HG03066 (cell line): ENCODE measurements at regions not wholly inside any gene's neighbourhood (a gene's known extent, or its start where the extent isn't known, plus 50 kb on each side); places are given as distances from the start of the nearest gene placed in this dataset.
"Not testable (repeated sequence)": the region's sequence is repeated elsewhere in the genome, so short reads cannot be mapped to it uniquely, and the experiment has no call there.

Experiments used
- ATAC-seq: cut with Tn5 transposase; IDR thresholded peaks from one replicate; pipeline ENCODE4 v1.9.1; 2021; ENCODE audit warnings: low read depth; ENCODE audit not compliant: unreplicated experiment

GRCh38 chr4:167906851-167907250 lies 185.5 kb upstream of the ANXA10 start:
- ATAC-seq, result no peak

- no peak for ATAC-seq
Measured at GRCh38 chr4:167908816-167909215, 183.5 kb upstream of the ANXA10 start.

GRCh38 chr4:167912535-167912934 lies 179.8 kb upstream of the ANXA10 start:
- not testable (repeated sequence) for ATAC-seq

DNA sequence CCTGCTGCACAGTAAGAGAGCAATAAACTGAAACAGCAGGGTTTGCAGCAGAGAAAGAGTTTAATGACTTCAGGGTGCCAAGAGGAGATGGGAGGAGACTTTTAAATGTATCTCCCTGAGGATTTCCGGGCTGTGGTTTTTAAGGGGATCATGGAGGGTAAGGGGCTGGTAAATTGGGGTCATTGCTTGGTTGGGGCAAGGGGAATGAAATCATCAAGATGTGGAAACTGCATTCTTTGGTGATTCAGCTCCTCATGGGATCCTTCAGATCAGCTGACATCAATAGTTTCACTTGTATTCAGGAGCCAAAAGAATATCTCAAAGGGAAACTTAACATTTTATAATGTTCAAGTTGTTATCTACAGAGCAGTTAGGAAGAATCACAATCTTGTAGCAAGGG lies 174.3 kb upstream of the ANXA10 start:
- ATAC-seq, result no peak

DNA sequence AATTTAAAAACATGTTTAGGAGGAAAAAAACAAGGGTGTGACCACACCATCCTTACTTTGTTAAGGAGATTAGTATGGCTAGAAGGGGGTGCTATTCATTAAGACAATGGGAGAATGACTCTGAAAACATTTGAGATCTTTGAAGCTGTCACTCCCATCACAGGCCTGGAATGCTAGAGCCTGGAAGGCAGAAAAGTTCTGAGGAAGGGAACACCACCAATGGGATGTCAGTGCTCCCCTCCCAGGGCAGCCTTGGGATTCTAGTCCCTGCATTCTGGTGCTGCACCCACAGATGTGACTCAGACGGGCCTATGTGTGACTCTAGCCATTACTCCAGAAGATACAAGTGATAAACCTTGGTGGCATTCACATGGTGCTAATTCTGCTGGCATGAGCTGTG lies 162.2 kb upstream of the ANXA10 start:
- ATAC-seq, result no peak

DNA sequence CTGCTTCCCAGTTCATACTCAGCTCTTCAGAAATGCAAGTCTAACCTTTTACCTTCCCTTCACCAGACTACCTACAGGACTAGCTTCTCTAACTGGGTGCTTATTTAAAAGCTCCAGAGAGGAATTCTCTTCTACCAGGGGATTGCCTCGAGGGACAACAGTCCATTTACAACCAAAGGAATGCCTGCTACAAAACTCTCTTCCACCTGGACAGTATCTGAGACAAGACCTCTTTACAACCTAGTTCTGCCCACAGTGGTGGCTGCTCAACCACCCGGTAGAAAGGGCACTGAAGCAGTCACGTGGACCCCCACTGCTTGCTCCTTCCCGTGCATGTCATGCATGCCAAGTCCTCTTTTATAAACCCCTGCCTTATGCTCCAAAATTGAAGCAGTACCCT lies 158.1 kb upstream of the ANXA10 start:
- ATAC-seq, result no peak

GRCh38 chr4:167939863-167940616 lies 152.3 kb upstream of the ANXA10 start:
- ATAC-seq, result no peak

DNA sequence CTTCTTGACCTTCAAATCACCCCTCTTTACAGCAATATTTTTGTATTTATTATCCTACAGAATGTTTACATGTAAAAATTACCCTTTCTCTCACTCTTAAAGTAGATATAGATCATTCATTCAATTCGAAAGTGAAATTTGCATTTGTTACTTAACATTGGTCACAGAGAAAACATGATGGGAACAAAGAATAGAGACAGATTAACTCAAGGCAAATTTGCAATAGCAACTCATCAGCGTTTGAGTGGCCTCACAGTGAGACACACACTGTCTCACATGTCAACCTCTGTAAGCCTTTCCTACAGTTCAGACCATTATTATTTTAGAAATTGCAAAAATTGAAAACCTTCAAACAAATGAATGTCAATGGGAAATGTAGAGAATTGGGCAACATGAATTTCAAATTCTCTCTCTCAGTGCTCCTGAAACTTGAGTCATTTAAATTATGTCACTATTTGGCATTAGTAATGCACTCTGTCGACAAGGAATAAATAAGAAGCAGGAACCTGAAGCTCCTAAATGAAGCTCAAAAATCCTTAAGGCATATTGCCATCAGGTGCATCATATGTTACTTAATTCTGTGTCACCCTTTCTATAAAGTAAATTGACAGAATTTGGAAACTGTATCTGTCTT lies 148.3 kb upstream of the ANXA10 start:
- no peak for ATAC-seq

- ATAC-seq, result no peak
Measured at GRCh38 chr4:167944721-167945120, 147.6 kb upstream of the ANXA10 start.

GRCh38 chr4:167955006-167955405 lies 137.3 kb upstream of the ANXA10 start:
- no peak for ATAC-seq

DNA sequence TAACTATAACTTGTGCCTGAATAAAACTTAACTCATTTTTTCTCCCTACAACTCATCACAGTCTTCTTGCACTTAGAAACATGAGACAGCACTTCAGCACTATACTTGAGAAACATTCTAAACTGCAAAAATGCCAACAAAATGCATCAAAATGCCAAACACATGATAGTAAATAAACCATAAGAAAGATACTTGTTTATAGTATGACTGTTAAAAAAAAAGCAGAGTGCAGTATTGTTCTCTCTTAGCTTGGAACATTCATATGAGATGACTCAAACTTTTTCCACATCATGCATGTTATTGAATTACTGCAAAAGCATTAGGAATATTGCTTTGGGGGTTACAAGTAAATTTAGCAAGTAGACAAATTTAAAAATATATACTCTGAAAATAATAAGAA lies 135.7 kb upstream of the ANXA10 start:
- ATAC-seq, result no peak

GRCh38 chr4:167964766-167965373 lies 127.5 kb upstream of the ANXA10 start:
- no peak for ATAC-seq

- ATAC-seq, result no peak
Measured at GRCh38 chr4:167966143-167966542, 126.2 kb upstream of the ANXA10 start.

DNA sequence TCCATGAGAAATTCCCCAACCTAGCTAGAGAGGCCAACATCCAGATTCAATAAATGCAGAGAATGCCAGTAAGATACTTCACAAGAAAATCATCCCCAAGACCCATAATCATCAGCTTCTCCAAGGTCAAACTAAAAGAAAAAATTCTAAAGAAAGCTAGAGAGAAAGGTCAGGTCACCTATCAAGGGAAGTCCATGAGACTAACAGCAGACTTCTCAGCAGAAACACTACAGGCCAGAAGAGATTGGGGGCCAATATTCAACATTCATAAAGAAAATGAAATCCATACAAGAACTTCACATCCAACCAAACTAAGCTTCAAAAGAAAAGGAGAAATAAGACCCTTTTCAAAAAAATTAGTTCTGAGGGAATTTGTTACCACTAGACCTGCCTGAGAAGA lies 118.8 kb upstream of the ANXA10 start:
- ATAC-seq, result no peak

- ATAC-seq, result no peak
Measured at GRCh38 chr4:167985565-167985964, 106.8 kb upstream of the ANXA10 start.

GRCh38 chr4:167986044-167986443 lies 106.3 kb upstream of the ANXA10 start:
- no peak for ATAC-seq

GRCh38 chr4:167987285-167987684 lies 105.1 kb upstream of the ANXA10 start:
- ATAC-seq, result no peak

GRCh38 chr4:167989815-167990214 lies 102.5 kb upstream of the ANXA10 start:
- no peak for ATAC-seq

GRCh38 chr4:168008112-168008511 lies 84.2 kb upstream of the ANXA10 start:
- ATAC-seq, result not testable (repeated sequence)

DNA sequence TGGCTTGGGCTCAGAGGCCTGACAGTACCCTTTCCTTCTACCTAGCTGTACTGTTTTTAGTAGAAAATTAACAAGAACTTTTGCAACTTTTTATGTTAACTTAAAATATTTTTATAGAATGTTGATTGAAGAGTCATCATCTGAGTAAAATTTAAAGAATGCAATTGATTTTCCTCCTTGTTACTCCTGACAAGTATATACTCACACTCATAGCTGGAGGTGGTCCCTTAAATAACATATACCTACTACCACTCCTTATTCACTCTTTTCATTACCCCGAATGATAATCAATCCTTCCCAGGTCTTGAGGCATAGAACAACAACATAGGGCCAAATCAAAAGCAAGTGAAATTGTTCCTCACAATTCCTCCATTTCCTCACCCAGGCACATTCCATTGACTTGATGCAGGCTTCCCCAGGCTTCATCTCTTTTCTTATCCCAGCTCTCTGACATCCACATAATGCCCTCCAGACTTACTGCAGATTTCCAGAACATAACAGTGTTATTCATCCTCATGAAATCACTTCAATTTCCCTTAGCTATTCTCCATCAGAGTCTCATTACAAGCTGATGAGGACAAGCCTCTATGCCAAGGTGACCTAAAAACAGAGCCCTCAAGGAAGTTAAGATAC lies 73.2 kb upstream of the ANXA10 start:
- no peak for ATAC-seq

- no peak for ATAC-seq
Measured at GRCh38 chr4:168019921-168020320, 72.4 kb upstream of the ANXA10 start.
